HCT116 (cell line): ENCODE measurements at regions not wholly inside any gene's neighbourhood (a gene's known extent, or its start where the extent isn't known, plus 50 kb on each side); places are given as distances from the start of the nearest gene placed in this dataset.
"Not testable (repeated sequence)": the region's sequence is repeated elsewhere in the genome, so short reads cannot be mapped to it uniquely, and the experiment has no call there.

Experiments used
- CEBPB ChIP-seq: IDR thresholded peaks from 2 replicates; pipeline ENCODE4 v1.6.1; 2012; ENCODE audit warnings: low read depth
- EZH2 ChIP-seq: fragments of 200-600 bp; sonication (generic); IDR thresholded peaks from 2 replicates; pipeline ENCODE4 v1.6.1; 2017; ENCODE audit warnings: antibody characterized with exemption, mixed run types
- EZH2phosphoT487 ChIP-seq: fragments of 200-600 bp; IDR thresholded peaks from 2 replicates; pipeline ENCODE4 v1.6.1; 2018; ENCODE audit warnings: antibody characterized with exemption, borderline replicate concordance
- POLR2A ChIP-seq: IDR thresholded peaks from 2 replicates; pipeline ENCODE4 v1.7.0; 2011; ENCODE audit warnings: borderline replicate concordance; ENCODE audit not compliant: insufficient read depth, insufficient read length; ENCODE audit errors: extremely low read depth
- POLR2AphosphoS5 ChIP-seq: IDR thresholded peaks from 2 replicates; pipeline ENCODE4 v1.6.1; 2011; ENCODE audit warnings: mild to moderate bottlenecking, low read depth, low read length, moderate library complexity
- SRF ChIP-seq: IDR thresholded peaks from 2 replicates; pipeline ENCODE4 v1.6.1; 2012; ENCODE audit warnings: low read depth
- YY1 ChIP-seq: IDR thresholded peaks from 2 replicates; pipeline ENCODE4 v1.6.1; 2011; ENCODE audit warnings: low read length, low read depth, moderate library complexity, mild to moderate bottlenecking; ENCODE audit not compliant: insufficient replicate concordance; ENCODE audit errors: extremely low read depth
- ZFX ChIP-seq: fragments of 450-650 bp; IDR thresholded peaks from 2 replicates; pipeline ENCODE4 v1.6.1; 2017
- ZNF274 ChIP-seq: fragments of 200-500 bp; sonication (Bioruptor generic); IDR thresholded peaks from 2 replicates; pipeline ENCODE4 v1.6.1; 2014; ENCODE audit warnings: mild to moderate bottlenecking, low read depth, low read length, inconsistent platforms
- TF ChIP-seq, protein P1 (sequence below), 3 experiments: fragments of 200-600 bp in 1 of 3; sonication (generic) in 1 of 3; IDR thresholded peaks in 2 of 3; conservative IDR thresholded peaks in 1 of 3; 2 replicates each; pipeline ENCODE4 v1.5.1; 2012 to 2017; ENCODE audit warnings: low read depth in 2 of 3, low read length in 2 of 3, antibody characterized with exemption in 1 of 3, borderline replicate concordance in 1 of 3, control low read depth in 1 of 3, mild to moderate bottlenecking in 1 of 3, mixed read lengths in 1 of 3, mixed run types in 1 of 3, moderate library complexity in 1 of 3; ENCODE audit not compliant: insufficient read depth in 1 of 3
- TF ChIP-seq, protein P2 (sequence below): IDR thresholded peaks from 2 replicates; pipeline ENCODE4 v1.6.1; 2012; ENCODE audit warnings: low read depth
- TF ChIP-seq, protein P3 (sequence below): IDR thresholded peaks from 2 replicates; pipeline ENCODE4 v1.6.1; 2012
- TF ChIP-seq, protein P4 (sequence below): IDR thresholded peaks from 2 replicates; pipeline ENCODE4 v1.6.1; 2012

DNA sequence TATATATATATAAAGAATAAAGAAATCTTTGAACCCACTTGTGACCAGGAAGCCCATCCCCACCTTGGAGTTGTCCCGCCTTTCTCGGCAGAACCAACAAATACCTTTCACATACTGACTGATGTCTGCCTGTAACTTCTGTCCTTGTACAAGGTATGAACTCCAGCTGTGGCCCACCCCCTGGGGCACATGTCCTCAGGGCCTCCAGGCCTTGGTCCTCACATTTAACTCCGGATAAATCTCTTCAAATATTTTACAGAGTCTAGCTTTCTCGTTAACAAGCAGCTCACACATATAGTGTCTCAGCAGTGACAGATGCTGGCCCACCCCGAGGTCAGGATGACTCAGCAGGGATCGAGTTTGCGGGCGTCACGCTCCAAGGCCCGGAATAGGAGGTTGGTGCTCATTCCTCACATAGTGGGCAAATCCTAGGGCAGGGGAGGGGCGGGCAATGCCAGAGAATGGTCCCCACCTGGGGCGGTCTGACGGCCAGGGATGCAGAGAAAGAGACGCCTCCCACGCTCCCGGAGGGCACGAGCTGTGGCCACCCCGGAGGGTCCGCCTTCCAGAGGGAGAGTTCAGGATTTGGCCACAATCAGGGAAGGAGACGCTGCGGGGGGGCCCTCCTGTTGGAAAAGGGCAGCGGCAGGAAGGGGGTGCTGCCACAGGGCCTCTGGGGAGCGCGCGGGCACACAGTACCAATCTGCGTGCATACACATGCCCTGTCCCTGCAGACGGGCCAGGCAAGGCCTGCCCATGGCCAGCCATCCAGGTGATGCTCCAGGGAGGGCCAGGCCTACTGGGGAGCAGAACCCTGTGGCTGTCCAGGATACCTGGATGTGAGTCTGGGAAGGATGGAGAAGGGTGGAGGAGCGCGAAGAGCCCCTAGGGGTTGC lies 87.8 kb upstream of the METTL9 start:
- TF ChIP-seq, protein P1, sequence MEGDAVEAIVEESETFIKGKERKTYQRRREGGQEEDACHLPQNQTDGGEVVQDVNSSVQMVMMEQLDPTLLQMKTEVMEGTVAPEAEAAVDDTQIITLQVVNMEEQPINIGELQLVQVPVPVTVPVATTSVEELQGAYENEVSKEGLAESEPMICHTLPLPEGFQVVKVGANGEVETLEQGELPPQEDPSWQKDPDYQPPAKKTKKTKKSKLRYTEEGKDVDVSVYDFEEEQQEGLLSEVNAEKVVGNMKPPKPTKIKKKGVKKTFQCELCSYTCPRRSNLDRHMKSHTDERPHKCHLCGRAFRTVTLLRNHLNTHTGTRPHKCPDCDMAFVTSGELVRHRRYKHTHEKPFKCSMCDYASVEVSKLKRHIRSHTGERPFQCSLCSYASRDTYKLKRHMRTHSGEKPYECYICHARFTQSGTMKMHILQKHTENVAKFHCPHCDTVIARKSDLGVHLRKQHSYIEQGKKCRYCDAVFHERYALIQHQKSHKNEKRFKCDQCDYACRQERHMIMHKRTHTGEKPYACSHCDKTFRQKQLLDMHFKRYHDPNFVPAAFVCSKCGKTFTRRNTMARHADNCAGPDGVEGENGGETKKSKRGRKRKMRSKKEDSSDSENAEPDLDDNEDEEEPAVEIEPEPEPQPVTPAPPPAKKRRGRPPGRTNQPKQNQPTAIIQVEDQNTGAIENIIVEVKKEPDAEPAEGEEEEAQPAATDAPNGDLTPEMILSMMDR (IDR thresholded peaks at IDR 0.05 in 2 of 3, conservative IDR thresholded peaks at IDR 0.05 in 1 of 3; ENCODE audit: borderline replicate concordance in 1 of 3, insufficient read depth in 1 of 3, low read depth in 2 of 3, low read length in 2 of 3), result not testable (repeated sequence)
- not testable (repeated sequence) for TF ChIP-seq POLR2AphosphoS5, EZH2phosphoT487, ZFX, EZH2, POLR2A, SRF, ZNF274, CEBPB, YY1
- TF ChIP-seq, protein P2, sequence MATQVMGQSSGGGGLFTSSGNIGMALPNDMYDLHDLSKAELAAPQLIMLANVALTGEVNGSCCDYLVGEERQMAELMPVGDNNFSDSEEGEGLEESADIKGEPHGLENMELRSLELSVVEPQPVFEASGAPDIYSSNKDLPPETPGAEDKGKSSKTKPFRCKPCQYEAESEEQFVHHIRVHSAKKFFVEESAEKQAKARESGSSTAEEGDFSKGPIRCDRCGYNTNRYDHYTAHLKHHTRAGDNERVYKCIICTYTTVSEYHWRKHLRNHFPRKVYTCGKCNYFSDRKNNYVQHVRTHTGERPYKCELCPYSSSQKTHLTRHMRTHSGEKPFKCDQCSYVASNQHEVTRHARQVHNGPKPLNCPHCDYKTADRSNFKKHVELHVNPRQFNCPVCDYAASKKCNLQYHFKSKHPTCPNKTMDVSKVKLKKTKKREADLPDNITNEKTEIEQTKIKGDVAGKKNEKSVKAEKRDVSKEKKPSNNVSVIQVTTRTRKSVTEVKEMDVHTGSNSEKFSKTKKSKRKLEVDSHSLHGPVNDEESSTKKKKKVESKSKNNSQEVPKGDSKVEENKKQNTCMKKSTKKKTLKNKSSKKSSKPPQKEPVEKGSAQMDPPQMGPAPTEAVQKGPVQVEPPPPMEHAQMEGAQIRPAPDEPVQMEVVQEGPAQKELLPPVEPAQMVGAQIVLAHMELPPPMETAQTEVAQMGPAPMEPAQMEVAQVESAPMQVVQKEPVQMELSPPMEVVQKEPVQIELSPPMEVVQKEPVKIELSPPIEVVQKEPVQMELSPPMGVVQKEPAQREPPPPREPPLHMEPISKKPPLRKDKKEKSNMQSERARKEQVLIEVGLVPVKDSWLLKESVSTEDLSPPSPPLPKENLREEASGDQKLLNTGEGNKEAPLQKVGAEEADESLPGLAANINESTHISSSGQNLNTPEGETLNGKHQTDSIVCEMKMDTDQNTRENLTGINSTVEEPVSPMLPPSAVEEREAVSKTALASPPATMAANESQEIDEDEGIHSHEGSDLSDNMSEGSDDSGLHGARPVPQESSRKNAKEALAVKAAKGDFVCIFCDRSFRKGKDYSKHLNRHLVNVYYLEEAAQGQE, result not testable (repeated sequence)
- TF ChIP-seq, protein P3, sequence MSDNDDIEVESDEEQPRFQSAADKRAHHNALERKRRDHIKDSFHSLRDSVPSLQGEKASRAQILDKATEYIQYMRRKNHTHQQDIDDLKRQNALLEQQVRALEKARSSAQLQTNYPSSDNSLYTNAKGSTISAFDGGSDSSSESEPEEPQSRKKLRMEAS, result not testable (repeated sequence)
- TF ChIP-seq, protein P4, sequence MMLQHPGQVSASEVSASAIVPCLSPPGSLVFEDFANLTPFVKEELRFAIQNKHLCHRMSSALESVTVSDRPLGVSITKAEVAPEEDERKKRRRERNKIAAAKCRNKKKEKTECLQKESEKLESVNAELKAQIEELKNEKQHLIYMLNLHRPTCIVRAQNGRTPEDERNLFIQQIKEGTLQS, result not testable (repeated sequence)
